HG02623 (cell line): ENCODE measurements at regions not wholly inside any gene's neighbourhood (a gene's known extent, or its start where the extent isn't known, plus 50 kb on each side); places are given as distances from the start of the nearest gene placed in this dataset.

Experiments used
- ATAC-seq: cut with Tn5 transposase; IDR thresholded peaks from one replicate; pipeline ENCODE4 v1.9.1; 2021; ENCODE audit warnings: moderate library complexity; ENCODE audit not compliant: unreplicated experiment

- no peak for ATAC-seq
Measured at GRCh38 chr1:25024615-25025350, 94.7 kb upstream of the RUNX3 start.

DNA sequence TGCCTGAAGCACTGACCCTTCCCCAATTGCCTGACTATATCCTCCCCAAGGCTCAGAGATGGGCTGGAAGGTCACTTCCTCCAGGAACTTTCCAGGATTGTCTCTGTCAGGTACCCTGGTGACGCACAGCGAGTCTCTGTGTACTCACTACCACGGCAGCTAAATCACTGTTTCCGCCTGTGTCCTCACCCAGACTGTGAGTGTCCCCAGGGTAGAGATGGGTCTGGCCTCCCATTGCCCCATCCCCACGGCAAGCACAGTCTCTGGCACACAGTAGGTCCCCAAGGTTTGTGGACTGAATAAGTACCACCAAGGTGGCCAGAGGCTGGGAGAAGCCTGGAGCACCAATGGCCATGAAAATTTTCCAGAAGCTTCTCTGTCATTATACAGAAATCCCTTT is 93.8 kb upstream of the RUNX3 start:
- ATAC-seq: no peak

DNA sequence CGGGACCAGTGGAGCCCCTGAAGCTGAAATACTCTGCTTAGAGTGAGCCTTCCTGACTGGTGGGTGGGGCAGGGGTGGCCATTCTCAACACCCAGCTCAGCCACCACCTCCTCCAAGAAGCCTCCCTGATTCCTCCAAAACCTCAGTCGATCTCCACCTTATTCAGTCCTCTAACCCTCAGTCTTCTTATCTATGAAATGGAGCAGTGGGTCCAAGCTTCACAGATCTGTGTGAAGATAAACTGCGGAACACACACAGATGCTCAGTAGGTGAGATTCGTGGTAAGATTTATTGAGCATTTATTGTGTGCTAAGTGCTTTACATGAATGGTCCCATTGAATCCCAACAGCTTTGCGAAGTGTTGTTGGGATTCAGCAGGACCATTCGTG is 93.1 kb upstream of the RUNX3 start:
- no peak for ATAC-seq

DNA sequence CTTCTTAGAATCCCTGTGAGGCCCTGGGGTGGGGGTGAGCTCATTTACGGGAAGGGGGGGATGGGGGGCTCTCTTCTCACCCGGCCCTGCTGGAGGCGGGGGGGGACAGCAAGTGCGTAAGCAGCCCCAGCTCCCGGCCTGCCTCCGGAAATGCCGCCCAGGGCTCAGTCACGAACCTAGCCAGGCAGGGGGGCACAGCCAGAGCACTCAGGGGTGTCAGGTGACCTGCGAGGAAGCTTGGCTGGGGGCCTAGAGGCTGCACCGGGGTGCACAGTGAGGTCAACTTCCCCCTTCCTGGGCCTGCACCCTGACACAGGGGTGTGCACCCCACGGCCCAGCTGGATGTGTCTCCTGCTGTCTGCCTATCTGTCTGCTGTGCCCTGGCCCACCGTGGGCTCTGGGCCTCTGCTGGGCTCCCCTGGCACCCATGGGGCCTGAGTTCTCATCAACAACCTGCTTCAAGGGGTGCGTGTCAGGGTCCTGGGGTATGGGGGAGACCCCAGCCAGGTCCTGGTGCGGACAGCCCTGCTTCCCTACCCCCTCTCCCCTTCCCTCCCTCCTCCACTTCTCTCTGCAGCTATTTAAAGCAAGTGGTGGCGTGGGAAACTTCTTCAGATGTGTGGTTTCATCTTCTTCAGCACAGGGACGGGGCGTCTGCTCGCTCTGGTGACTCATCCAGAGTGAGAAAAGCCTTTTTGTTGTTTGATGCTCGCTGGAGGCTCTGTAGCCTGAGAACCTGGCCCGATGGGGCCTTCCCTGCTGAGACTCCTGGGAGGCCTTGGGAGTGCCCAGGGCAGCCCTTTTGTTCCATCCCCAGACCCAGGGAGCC is 92.5 kb upstream of the RUNX3 start:
- ATAC-seq: peak; percentile 65

- no peak for ATAC-seq
Measured at GRCh38 chr1:25021591-25022215, 91.6 kb upstream of the RUNX3 start.

GRCh38 chr1:25020851-25021590 is 90.9 kb upstream of the RUNX3 start:
- no peak for ATAC-seq

GRCh38 chr1:25020173-25020845 is 90.2 kb upstream of the RUNX3 start:
- no peak for ATAC-seq

DNA sequence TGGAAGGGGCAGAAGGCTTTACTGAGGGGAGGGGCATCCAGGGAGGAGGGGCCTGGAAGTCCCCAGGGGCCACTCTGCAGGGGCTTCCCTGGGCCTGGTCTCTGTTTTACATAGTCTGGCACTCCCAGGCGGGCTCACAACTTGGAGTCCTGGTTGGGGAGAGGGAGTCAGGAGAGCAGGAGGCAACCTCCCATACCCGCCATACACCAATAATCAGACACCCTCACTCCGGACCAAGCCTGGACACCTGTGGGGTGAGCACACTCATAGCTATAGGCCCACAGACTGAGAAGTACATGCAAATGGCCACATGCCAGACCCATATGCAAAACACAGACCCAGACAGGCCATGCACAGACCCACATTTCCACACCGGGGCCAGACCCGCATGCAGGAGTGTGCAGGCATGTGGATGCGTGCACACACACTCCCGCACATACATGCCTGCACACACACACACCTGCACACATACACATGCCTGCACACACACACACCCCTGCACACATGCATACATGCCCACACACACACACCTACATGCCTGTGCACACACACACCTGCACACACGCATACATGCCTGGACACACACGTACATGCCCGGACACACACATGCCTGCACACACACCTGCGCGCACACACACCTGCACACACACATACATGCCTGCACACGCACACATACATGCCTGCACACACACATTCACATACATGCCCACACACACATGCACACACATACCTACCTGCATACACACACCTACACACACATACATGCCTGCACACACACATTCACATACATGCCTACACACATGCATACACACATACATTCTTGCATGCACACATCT is 89.5 kb upstream of the RUNX3 start:
- peak; percentile 38 for ATAC-seq

DNA sequence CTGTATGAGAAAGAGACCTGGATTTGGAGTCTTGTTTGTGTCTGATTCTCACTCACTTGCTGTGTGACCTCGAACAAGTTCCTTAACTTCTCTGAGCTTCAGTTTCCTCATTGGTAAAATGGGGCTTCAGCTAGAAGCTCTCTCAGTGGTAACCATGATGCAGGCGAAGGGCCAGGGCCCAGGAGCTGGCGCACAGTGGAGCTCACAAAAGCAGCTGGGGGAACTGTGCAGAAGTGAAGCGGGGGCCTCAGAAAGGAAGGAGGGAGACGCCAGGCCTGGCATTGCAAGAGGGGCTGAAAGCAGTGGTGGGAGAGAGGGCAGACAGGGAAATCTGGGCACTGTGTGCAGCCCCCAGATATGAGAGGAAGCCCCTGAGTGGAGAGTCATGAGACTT is 88.9 kb upstream of the RUNX3 start:
- no peak for ATAC-seq

DNA sequence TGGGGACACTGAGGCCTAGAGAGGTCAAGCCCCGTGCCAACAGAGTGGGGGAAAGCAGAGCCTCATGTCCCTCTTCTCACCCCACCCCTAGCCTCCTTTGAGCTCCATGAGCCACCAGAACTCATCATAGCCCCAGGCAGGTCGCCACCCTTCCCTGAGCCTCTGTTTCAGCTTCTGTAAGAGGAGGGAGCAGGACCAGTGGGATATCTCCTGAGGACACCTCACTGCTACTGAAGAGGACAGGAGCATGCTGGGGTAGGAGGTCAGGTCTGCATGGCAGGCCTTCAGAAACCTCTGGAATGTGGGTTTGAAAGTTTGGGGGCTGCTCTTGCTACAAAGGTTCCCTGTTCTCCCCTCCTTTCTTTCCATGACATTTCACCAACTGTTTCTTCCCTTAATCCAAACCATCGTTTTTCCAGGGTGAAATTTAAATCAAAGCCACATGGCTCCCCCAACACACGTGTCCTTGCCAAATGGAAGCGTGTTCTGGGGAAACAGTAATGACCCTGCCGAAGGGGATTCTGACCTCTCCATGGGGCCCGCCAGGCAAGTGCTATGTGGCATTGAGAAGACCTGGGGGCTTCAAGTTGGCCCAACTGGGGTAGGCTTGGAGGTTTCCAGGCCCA is 88.1 kb upstream of the RUNX3 start:
- no peak for ATAC-seq

DNA sequence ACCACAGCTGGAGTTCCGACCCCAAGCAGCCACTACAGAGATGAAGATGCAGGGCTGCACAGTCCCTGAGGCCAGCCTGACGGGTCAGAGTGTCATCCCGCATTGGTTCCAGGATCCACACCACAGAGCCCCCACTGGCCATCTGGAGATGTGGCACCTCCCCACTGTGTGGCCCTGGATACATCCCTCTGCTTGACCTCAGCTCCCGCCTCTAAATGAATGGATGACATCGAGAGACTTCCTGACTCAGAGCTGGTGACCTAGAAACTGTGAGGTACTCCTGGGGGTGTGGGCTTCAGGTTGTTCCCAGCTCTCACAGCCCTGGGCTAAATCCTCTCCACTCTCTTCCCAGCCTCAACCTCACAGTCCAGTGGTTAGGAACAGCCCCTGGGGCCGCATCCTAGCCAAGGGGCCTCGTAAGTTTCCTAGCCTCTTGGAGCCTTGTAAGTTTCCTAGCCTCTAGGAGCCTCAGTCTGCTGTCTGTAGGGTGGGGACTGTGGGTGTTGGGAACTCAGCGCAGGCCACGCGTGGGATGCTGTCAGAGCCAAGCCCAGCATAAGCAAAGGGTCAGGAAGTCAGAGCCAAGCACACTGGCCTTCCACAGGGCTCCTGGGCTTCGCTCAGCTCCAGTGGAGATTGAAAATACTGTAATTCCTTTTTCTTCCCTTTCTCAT is 87.5 kb upstream of the RUNX3 start:
- no peak for ATAC-seq

GRCh38 chr1:25012966-25013962 is 83.2 kb upstream of the RUNX3 start:
- no peak for ATAC-seq

- ATAC-seq: no peak
Measured at GRCh38 chr1:25011943-25012638, 82.0 kb upstream of the RUNX3 start.

DNA sequence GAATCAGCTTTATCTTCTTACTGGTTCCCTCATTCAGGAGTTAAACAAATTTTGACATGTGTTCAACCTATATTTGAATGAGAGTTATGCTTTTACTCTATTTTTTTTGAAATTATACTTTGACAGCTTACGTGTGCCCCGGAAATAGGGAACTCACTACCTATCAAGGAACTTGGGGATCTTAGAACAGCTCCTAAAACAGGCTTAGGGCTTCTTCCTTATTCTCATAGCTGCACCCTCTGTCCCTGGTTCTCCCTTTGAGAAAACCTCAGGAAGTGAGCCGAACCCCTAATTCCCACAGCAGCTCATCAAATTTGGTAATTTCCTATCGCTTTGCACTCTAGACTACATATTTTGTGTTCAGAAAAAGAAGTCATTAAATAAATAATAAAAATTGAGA is 81.2 kb upstream of the RUNX3 start:
- no peak for ATAC-seq

GRCh38 chr1:25009671-25010262 is 79.7 kb upstream of the RUNX3 start:
- ATAC-seq: no peak

DNA sequence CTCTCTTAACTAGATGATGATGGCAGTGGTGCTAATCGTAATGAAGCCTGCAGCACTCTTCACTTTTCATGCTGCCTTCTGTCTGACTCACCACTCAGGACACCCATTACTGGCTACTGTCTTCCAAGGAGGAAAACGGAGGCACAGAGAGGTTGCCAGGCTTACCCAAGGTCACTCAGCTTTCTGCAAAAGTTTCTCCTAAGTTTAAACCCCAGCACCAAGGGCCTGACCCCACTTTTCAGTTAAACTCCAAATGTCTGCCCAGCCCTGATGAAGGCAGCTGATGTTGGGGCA is 78.1 kb upstream of the RUNX3 start:
- ATAC-seq: no peak
